ENCODE measurements at regions not wholly inside any gene's neighbourhood (a gene's known extent, or its start where the extent isn't known, plus 50 kb on each side); places are given as distances from the start of the nearest gene placed in this dataset.
"Not testable (repeated sequence)": the region's sequence is repeated elsewhere in the genome, so short reads cannot be mapped to it uniquely, and the experiment has no call there.

DNA sequence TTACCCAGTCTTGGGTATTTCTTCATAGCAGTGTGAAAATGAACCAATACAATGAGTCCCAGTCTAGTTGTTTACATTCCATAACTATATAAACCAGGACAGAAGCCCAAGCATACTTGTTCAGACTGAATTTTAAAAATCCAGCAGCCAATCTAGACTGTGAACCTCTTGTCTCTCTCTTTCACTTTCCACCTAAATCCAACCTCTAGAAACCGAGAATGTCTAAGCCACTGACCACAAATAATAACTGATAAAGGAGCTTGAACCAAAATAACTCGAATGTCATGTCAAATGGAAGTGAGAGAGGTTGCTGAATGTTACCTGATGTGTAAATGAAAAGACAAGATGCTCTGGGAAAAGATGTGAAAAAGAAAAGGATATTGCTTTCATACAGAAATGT is 544.7 kb downstream of the NLGN4X start:
- DNase-seq, result no peak

DNA sequence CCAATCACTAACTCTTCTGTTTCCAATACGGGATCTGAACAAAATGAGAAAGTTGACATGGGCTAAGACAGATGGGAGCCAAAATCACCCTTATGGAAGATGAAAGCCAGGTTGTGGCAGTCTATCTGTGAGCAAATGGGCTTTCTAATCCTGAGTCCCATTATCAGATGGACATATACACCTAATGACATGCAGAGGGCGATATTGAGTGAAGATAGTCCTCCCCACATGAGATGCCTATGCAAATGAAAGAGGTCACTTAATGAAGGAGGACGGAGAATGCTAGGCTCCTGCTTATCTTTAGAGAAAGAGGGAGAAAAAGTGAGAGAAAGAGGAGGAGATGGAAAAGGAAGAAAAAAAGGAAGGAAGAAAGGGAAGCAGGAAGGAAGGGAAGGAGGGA is 547.5 kb downstream of the NLGN4X start:
- no peak for DNase-seq

DNA sequence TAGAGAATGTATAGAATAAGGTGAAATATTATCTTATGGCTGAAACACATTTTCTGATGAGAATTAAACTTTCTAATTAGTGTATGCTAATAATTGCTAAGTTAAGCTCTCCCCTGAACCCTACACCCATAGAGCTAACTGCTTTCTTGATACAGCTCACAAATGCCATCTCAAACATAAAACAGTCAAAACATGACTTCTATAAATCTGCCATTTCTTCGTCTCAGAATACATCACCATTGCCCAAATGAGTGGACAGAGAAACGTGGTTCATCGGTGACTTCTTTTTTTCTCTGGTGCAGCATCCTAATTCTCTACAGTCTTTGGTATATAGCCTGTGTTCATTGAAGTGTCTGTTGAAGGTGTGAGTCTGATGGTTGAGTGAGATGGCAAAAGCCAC is 554.6 kb downstream of the NLGN4X start:
- DNase-seq, result no peak

DNA sequence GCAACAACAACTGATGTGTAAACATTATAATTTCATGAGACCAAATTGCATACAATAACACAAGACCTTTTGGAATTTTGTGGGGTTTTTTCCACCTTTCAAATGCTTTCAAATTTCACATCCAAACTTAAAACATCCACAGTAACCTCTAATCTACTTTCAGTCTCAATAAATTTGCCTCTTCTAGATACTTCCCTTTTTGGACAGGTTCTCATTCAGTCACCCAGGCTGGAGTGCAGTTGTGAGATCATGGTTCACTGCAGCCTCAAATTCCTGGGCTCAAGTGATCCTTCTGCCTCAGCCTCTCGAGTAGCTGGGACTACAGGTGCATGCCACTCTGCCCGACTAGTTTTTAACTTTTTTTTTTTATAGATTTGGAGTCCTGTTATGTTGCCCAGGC is 556.6 kb downstream of the NLGN4X start:
- DNase-seq, result no peak

DNA sequence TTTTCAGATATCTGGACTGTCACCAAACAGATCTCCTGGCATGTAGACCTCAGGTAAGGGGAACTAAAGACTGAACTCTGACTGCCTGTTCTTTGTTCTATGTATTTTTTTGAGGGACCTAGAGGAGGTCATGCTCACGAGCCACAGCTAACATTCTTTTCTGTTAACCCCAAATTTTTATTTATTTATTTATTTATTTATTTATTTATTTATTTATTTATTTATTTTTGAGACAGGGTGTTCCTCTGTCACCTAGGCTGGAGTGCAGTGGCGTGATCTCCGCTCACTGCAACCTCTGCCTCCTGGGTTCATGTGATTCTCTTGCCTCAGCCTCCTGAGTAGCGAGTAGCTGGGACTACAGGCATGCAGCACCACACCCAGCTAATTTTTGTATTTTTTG is 562.0 kb downstream of the NLGN4X start:
- not testable (repeated sequence) for DNase-seq

DNA sequence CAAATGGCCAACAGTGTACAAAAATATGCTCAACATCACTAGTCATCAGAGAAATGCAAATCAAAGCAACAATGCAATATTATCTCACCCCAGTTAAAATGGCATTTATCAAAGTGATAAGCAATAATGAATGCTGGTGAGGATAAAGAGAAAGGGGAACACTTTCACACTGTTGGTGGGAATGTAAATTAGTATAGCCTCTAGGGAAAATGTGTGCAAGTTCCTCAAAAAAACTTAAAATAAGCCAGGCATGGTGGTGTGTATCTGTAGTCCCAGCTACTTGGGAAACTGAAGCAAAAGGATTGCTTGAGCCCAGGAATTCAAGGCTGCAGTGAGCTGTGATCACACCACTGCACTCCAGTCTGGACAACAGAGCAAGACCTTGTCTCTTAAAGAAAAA is 572.1 kb downstream of the NLGN4X start:
- DNase-seq, result no peak

DNA sequence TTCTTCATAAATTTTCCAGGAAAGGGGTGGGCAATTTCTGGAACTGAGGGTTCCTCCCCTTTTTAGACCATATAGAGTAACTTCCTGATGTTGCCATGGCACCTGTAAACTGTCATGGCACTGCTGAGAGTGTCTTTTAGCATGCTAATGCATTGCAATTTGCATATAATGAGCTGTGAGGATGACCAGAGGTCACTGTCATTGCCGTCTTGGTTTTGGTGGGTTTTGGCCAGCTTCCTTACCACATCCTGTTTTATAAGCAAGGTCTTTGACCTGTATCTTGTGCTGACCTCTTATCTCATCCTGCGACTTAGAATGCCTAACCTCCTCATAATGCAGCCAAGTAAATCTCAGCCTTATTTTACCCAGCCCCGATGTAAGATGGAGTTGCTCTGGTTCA is 577.8 kb downstream of the NLGN4X start:
- DNase-seq, result no peak

DNA sequence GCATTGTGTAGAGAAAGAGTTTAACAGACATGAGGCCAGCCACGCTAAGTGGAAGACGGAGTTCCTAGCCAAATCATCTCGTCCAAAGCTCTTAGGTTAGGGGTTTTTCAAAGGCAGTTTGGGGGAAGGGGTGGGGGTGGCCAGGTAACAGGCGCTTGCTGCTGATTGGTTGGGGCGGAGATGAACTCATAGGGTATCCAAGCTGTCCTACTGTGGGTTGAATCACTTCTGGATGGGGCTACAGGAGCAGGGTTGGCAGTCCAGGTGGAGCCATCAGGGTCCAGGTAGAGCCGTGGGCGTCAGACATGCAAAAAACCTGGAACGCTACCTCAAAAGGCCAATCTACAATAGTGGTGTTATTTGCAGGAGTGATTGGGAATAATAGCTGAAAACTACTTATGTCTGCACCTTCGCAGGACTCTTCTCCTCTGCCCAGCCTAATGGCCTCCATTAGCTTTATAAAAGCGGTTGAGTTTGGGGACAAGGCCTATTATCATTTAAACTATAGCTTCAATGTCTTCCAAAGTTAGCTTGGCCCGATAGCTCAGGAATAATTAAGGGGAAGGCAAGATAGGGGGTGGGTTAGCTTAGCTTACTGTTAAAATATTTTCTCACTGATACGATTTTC is 579.6 kb downstream of the NLGN4X start:
- DNase-seq, result no peak

DNA sequence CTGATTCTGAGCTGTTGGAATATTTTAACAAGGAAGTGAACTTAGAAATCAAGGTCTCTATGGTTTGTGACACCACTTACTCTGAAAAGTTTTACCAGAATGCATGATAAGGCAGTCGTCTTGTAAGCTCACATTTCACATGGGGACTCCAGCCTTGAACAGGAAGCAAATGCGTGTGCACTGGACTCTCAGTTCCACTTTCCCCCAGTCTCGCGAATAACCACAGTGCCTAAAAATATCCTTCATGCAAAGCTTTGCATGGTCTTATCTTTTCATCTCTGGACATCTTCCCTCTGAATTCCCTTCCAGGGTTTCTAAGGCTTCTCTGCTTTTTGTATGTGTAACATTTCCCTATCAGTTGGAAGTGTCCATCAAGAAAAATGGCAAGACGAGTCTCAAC is 581.8 kb downstream of the NLGN4X start:
- DNase-seq, result no peak

DNA sequence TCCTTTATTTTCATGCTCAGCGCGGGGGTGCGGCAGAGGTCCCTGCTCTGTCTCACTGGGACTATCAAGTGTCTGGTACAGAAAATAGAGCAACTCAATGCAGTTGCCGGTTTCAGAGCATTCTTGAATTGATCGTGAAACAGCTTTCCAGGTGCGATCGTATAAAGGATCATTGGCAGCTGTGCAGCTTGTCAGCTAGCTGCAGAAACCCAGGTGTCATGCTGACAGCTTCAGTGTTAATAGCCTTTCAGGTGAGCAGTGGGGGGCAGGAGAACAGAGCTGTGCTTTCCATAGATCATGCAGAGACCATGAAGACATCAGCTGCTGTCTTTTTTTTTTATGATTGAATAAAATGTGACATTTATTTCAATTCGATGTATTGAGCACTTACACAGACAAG is 583.9 kb downstream of the NLGN4X start:
- DNase-seq, result no peak

DNA sequence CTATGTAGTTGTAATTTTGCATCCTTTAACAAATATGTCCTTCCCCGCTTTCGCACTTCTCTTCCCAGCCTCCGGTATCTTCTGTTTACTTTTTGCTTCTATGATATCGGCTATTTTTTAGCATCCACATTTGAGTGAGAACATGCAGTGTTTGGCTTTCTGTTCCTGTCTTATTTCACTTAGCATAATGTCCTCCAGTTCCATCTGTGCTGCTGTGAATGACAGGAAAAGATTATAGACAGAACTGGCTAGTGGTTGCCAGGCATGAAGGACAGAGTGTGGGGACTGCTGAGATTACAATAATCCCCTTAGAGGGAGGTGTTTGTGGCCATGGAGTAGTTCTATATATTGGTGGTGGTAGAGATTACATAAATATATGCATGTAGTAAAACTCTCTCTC is 588.6 kb downstream of the NLGN4X start:
- no peak for DNase-seq

DNA sequence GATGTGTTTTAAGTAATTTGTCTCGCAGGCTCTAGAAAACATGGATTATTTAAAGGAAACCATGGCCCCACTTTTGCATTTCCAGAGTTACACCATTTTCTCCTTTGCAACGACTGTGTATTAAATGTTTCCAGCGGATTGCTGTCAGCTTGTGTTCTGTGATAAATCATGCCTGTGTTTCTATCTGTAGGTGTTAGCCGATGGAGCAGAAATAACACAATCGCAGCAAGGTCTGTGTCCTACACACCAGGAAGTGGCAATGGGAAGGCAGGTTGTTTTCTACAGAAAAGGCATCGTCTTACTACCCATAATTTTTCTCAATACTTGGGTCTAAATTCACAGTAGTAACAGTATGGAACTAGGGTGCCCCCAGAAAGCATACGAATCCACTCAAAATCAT is 590.1 kb downstream of the NLGN4X start:
- DNase-seq, result no peak

DNA sequence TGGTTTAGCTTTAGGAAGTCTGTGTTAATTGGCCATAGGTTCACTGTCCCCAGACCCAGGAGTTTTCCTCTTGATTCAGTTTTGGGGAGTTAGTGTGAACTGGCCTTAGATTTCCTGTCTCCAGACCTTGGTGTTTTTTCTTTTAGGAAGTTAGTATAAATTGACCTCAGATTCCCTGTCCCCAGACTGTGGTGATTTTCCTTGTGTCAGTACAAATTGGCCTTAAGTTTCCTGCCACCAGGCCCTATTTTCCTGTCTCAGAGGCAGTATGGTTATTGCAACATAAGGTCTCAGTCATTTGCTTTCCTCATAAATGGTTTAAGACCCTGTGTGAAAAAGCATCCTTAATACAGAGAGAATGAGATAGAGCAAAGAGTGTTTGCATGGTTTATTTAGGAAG is 595.8 kb downstream of the NLGN4X start:
- DNase-seq, result no peak

DNA sequence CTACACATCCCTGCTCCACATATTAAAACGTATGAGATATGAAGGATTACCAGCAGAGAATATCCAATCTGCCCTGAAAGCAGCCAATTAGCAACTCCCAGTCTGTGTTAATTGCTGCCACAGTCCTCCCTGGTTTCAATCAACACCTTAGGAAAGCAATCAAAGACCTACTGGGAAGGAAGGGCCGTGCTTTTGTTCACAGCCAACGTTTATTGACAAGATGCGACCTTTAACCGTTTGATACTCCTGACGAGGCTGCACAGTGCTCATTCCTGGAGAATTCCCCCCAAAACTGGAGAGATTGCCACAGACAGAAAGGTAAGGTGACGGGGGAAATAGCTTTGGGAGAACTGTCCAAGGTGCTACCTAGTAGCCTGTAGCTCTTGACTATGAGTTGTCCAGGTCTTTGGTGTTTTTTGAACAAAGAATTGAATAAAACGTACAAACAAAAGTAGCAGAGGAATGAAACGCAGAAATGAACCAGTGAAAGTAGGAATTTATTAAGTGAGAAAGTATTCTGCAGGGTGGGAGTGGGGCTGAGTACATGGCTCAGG is 596.5 kb downstream of the NLGN4X start:
- no peak for DNase-seq

DNA sequence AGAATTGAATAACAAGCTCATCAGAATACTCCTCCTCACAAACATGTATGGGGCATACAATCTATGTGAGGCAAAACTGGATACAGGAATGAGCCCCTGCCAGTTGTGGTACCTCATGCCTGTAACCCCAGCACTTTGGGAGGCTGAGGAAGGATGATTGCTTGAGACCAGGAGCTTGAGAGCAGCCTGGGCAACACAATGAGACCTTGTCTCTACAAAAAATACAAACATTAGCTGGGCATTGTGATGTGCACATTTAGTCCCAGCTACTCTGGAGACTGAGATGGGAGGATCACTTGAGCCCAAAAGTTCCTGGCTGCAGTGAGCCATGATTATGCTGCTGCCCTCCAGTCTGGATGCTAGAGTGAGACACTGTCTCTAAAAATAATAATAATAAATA is 611.0 kb downstream of the NLGN4X start:
- DNase-seq, result no peak

DNA sequence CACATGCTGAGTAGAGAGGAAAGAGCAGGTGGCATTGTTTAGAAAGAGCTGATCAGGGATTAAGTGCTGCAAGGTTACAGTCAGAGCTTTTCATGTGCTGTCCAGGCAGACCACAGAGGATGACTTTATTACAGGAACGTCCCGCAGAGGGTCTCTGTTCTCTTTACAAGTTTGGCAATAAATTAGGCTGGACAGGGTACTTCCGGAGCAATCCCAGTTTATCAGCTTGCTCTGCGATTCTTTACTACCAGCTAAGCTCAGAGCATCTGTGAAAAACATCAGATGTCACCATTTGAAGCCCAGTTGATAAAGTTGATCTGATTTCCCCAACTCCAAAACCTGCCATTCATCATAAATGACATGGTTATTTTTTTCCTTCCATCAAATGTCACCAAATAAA is 633.1 kb downstream of the NLGN4X start:
- DNase-seq, result no peak

DNA sequence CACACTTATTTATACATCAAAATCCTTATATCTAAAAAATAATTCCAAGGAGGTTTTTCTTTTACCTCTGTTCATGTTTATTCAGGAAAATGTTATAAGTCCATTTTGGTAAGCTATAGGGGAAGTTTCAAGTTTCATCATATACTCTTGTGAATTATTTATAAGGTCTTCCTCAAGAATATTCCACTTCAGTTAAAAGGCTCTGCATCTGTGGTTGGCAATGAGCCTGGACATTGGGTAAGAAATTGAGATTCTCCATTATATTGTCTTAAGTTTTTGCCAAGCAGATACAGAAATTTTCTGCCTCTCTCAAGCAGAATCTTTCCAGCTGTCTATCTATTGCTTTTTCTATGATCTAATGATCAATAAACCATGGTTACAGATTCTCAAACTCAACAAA is 641.9 kb downstream of the NLGN4X start:
- no peak for DNase-seq

DNA sequence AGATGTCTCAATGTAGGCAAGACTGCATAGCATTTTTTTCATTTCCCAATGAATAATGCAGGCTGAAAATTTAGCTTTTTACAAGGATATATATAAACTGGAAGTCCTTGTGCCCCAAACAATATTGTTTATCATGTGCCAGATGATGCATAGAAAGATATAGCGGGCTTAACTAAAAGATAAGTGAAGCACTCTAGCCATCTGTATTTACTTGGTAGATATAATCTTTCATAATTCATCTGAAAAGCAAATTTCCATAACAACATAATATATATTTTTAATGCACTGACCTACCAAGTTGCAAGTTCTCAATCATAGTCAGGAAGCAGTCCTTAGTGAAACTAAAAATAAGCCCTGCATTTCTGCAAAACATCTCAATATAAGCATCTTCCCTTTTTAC is 653.3 kb downstream of the NLGN4X start:
- DNase-seq, result no peak

DNA sequence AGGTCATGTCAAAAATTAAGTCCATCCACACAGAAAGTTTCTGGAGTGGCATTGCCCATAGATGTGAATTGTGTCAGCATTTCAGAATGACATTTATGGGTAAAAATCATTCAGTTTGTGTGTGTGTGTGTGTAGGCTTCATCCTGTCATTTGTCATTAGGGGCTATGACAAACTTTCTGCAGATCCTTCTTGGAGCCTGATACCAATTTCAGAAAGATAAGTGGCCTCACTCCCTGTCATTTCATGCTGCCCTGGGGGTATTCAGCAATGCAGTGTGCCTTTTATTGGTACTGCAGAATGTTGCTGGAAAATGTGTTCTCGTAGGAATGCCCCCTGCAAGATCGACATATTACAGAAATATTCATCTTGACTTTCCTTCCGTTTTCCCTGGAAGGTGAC is 659.7 kb downstream of the NLGN4X start:
- no peak for DNase-seq

DNA sequence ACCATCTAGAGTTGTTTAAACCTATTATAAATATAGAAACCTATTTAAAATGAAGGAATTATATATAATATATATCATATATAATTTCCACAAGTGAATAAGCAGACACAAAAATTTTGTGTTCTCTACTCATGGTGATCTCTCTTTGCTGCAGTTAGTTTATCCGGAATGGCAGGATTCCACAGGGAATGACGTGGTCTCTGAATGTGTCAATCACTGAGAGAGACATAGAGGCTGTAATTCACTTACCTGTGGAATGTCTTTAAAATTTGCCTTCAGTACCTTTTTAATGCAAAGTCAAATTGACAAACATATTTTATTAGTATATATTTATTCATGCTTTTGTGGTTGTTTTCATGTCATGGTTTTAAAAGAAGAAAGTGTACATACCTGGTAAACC is 669.3 kb downstream of the NLGN4X start:
- no peak for DNase-seq

DNA sequence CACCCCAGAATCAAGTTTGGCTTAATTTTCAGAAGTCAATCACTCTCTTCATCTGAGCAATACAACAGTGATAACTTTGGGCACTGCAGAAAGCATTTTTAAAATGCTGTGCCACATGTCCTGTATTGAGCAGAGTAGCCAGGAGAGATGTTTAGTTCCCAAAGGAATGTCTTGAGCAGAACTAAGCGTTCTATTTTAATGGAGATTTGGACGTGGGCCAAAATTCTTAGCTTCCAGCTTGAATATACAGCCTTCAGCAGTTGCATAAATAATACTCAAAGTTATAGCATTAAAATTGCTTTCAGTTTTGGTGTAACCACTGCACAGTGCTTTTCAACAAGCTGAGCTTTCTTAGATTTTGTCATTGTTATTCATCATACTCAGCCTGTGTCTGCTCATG is 679.2 kb downstream of the NLGN4X start:
- DNase-seq, result no peak

DNA sequence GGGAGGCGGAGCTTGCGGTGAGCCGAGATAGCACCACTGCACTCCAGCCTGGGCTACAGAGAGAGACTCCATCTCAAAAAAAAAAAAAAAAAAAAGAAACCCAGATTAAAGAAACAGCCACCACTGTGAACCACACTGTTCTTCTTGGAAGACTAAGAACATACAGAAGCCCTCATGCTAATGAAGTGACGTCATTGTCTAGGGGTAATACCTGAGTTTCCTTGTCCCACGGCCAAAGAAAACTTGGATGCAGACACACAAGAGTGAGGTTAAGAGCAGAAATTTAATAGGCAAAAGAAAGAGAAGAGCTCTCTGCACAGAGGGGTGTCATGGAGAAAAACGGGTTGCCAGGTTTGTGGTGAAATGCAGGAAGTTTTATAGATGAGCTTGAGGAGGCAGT is 691.6 kb downstream of the NLGN4X start:
- no peak for DNase-seq

DNA sequence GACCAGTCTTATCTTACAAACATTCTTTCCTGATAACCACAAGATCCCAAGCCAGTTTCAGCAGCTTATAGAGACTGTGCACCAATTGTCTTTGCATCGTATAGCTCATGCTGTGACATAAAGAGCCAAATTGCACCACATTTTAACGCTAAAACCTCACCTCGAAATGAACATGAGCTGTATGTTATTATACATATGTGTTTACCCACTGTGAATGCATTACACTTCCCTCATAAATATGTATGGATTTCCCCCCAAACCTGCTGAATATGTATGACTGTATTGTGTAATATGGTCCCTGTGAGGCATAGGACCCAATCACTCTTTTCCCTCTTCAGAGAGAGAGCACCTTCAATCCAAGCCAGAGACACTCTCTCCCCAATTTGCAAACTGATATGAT is 692.4 kb downstream of the NLGN4X start:
- DNase-seq, result no peak

DNA sequence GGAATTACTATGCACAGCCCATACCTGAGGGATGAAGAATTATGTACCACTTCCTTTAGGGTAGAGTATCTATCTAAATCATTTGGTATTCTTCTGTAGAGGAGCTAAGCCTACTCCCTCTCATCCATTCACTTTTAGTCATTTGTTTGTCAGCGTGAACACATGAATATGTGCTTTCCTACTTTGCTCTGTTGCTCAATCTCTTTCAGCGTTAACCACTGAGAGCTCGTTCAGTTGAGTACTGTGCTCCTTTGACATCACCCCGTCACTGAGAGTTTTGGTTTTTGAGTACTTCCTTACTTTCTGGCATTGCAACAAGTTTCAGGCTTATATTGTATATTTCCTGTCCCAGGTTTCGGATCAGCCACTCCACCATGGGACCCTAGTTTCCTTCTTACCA is 700.6 kb downstream of the NLGN4X start:
- DNase-seq, result no peak

DNA sequence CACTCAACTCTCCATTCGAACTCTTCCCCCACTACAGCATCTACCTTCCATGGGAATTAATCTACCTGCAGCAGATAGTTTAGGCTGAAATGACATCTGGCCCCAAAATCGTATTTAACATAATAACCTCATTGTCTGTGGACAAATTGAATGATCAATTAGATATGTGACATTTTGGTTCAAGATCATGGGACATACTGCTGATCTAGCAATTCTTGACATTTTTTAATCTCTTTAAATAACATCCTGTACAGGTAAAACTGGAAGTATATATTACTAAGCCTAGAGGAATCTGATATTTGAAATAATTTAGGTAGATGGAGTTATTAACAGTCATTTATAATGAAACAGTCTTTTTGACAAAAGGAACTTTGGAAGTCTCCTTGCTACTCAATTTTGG is 702.5 kb downstream of the NLGN4X start:
- DNase-seq, result no peak
